ENCODE measurements at regions not wholly inside any gene's neighbourhood (a gene's known extent, or its start where the extent isn't known, plus 50 kb on each side); places are given as distances from the start of the nearest gene placed in this dataset.

- Histone ChIP-seq H3K4me2 (ENCODE audit: insufficient read depth, low read length) (no peak overlapping the region), H3K27ac (ENCODE audit: insufficient read depth, low read depth, low read length) (no peak overlapping the region), H3K4me3 (replicated peaks in 1 of 3; ENCODE audit: insufficient read depth in 1 of 3, low read depth in 1 of 3, low read length in 3 of 3) (no peak overlapping the region), H3K79me2 (ENCODE audit: control insufficient read depth, insufficient read depth, low read length) (no peaks in the 10 kb centered on the region), H3K9me1 (replicated peaks; ENCODE audit: control insufficient read depth, extremely low read depth, insufficient read depth, low read length) (no peaks in the 10 kb centered on the region), H3K27me3 (ENCODE audit: control insufficient read depth in 2 of 2, insufficient read depth in 2 of 2, low read length in 2 of 2) (no peaks in the 10 kb centered on the region), H2AFZ (ENCODE audit: low read depth, low read length) (no peak overlapping the region), H3K9me3 (replicated peaks; ENCODE audit: control insufficient read depth, insufficient read depth, low read length) (no peaks in the 10 kb centered on the region), H3K36me3 (ENCODE audit: control insufficient read depth in 2 of 2, extremely low read depth in 1 of 2, insufficient read depth in 2 of 2, low read length in 2 of 2) (no peaks in the 10 kb centered on the region), H3K9ac (replicated peaks; ENCODE audit: extremely low read depth, insufficient read depth, low read length) (no peak overlapping the region), H3K4me1 (ENCODE audit: control insufficient read depth, extremely low read depth, insufficient read depth, low read length) (no peaks in the 10 kb centered on the region), H4K20me1 (replicated peaks; ENCODE audit: control insufficient read depth, extremely low read depth, insufficient read depth, low read length) (no peaks in the 10 kb centered on the region)
- no TSS peak for BruUV-seq (replicated peaks)
- no peak for DNase-seq (ENCODE audit: low read depth, low spot score)
- CTCF ChIA-PET = no interaction called here
- no peak for FAIRE-seq
- POLR2A ChIA-PET = no interaction called here
- TF ChIP-seq MAX (IDR thresholded peaks at IDR 0.05; ENCODE audit: insufficient read depth, insufficient read length) (no peak), JUN (IDR thresholded peaks at IDR 0.05; ENCODE audit: borderline replicate concordance, insufficient read depth, insufficient read length, low read depth) (no peak), POLR2AphosphoS5 (IDR thresholded peaks at IDR 0.05; ENCODE audit: insufficient read depth, low read depth, low read length) (no peak), MYC (IDR thresholded peaks at IDR 0.05; ENCODE audit: low read depth, low read length) (no peak), POLR2A (IDR thresholded peaks at IDR 0.05; ENCODE audit: low read depth, low read length) (no peak), FOS (IDR thresholded peaks at IDR 0.05; ENCODE audit: borderline replicate concordance, insufficient read depth, low read length) (no peak), EZH2 (IDR thresholded peaks at IDR 0.05; ENCODE audit: borderline replicate concordance, low read depth, low read length, severe bottlenecking) (no peak), GATA2 (IDR thresholded peaks at IDR 0.05; ENCODE audit: insufficient read depth, insufficient read length, low read depth, low read length) (no peak), CTCF (IDR thresholded peaks at IDR 0.05; ENCODE audit: extremely low read depth in 1 of 2, insufficient read depth in 1 of 2, low read depth in 1 of 2, low read length in 2 of 2) (no peak)
- intact Hi-C loops (cut with micrococcal nuclease) (no loop called here), dilution Hi-C loops (cut with MboI; ENCODE audit: extremely low pct_ligation_motif_present, low sequenced_read_pairs) (no loop called here)
These were observed 375.0 kb downstream of the KCNJ2 start for GRCh38 chr17:70544317-70544716.

Measured in endothelial cell of umbilical vein (primary cell).